ENCODE measurements at regions not wholly inside any gene's neighbourhood (a gene's known extent, or its start where the extent isn't known, plus 50 kb on each side); places are given as distances from the start of the nearest gene placed in this dataset.
"Not testable (repeated sequence)": the region's sequence is repeated elsewhere in the genome, so short reads cannot be mapped to it uniquely, and the experiment has no call there.

DNA sequence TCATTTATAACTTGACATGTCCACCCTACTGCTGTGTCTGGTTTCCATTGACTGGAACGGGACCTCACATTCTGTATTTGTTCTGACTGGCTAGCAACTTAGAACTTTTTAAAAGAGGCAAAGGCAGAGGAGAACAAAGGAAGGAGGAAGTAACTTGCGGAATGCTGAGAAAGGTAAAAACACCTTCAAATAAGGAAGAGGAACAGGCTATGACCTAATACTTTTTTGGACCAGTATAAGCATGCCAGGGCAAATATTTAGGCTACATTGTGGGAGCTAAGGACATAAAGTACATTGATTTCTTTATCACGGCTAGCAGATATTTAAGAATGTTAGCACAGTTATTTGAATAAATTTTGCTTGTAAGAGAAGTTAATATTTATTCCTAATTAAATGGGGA, 240.5 kb downstream of the TLR4 start:
- TF ChIP-seq, protein P1, sequence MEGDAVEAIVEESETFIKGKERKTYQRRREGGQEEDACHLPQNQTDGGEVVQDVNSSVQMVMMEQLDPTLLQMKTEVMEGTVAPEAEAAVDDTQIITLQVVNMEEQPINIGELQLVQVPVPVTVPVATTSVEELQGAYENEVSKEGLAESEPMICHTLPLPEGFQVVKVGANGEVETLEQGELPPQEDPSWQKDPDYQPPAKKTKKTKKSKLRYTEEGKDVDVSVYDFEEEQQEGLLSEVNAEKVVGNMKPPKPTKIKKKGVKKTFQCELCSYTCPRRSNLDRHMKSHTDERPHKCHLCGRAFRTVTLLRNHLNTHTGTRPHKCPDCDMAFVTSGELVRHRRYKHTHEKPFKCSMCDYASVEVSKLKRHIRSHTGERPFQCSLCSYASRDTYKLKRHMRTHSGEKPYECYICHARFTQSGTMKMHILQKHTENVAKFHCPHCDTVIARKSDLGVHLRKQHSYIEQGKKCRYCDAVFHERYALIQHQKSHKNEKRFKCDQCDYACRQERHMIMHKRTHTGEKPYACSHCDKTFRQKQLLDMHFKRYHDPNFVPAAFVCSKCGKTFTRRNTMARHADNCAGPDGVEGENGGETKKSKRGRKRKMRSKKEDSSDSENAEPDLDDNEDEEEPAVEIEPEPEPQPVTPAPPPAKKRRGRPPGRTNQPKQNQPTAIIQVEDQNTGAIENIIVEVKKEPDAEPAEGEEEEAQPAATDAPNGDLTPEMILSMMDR (IDR thresholded peaks at IDR 0.05) = not testable (repeated sequence)
- TF ChIP-seq POLR2A (IDR thresholded peaks at IDR 0.05) = not testable (repeated sequence)
